Amniotic stem cell (primary cell): ENCODE measurements at regions not wholly inside any gene's neighbourhood (a gene's known extent, or its start where the extent isn't known, plus 50 kb on each side); places are given as distances from the start of the nearest gene placed in this dataset.

Experiments used
- DNase-seq: peaks from one replicate; lab custom pipeline; 2025; lab: John Stamatoyannopoulos, UW

- no peak for DNase-seq
Observed at GRCh38 chr9:108188976-108189375, 666.8 kb downstream of the ACTL7B start.

DNA sequence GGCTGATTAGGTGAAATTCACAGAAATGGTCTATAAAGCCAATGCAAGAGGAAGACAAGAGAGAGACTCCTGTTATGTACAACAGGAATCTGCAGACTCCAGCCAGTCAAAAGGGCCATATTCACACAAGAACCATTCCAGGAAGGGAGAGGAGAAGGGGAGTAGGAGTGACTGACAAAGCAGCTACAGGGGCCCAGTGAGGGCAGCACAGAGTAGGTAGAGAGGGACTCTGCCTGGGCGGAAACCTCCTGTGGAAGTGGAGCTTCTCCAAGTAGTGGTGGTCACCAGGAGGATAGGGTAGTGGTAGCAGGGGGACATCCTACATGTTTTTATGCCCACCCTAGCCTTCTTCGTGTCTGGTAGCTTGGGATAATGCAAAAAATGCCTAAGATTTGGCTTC lies 667.3 kb downstream of the ACTL7B start:
- DNase-seq: no peak

DNA sequence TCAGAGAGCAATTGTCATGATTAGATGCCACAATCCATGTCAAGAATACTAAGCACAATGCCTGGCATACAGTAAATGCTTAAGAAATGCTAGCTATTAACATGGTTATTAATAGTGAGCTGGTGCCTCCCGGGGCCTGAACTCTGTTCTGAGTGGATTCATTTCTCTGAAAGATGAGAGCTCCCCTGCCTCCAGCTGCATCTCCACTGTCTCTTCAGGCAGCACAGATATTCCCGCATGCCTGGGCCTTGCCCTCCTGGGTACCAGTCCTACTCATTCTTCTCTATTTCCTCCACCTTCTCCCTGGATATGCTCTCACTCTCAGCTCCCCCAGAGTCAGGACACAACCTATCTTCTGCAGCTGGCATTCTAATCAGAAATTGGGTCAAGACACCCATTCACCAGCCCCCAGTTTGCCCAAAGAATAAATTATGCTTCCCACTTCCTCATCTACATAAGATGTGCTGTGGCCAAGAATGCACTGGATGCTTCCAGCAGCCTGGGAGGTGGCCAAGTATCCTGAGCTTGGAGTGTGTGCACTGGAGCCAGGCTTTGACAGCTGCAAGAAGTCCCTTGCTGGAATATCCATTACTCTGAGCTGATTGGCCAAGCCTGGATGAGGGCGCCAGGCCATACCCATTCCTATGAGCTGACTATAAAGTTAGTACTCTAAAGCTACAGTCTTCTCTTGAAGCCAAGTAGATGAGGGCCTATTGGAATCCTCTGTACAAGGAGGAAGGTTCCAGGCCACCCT lies 669.0 kb downstream of the ACTL7B start:
- DNase-seq: no peak

DNA sequence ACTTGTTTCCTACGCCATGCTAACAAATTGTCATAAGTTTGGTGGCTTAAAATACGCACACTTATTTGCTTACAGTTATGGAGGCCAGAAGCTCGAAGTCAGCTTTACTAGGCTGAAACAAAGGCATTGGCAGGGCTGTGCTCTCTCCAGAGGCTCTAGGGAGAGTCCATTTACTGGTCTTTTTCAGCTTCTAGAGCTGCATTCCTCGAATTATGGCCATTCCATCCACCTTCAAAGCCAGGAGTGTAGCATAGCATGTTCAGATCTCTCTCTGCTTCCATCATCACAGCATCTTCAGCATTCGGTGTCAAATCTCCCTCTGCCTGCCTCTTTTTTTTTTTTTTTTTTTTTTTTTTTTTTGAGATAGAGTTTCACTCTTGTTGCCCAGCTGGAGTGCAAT lies 670.2 kb downstream of the ACTL7B start:
- DNase-seq: no peak

DNA sequence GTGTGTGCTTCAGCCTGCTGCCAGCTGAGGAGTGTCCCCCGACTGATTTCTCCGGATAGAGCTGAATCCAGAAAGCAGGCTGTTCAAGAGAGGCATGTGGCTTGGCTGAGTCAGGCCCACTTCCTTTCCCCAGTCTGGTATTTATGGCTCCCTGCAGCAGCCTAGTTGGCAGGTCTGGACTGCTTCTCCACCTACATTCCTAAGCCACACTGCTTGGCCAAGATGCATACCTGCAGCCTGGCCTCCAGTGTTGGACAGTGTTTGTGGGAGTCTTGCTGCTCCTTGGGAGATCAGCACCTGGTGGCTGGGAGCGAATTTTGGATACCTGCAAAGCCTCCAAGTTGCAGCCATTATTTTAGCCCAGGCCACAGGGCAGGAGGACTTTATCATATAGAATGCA lies 670.8 kb downstream of the ACTL7B start:
- DNase-seq: no peak

DNA sequence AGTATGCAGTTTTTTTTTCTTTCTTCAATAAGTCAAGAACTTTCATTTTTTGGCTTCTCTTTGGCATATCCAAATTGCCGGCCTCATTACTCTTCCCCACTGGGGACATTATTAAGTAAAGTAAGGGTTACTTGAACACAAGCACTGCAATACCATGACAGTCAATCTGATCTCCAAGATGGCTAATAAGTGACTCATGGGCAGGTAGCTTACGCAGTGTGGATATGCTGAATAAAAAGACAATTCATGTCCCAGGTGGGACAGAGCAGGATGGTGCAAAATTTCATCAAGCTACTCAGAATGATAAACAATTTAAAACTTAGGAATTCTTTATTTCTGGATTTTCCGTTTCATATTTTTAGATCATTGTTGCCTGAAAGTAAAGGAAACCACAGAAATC lies 671.8 kb downstream of the ACTL7B start:
- no peak for DNase-seq

GRCh38 chr9:108182950-108183381 lies 672.8 kb downstream of the ACTL7B start:
- DNase-seq: no peak

DNA sequence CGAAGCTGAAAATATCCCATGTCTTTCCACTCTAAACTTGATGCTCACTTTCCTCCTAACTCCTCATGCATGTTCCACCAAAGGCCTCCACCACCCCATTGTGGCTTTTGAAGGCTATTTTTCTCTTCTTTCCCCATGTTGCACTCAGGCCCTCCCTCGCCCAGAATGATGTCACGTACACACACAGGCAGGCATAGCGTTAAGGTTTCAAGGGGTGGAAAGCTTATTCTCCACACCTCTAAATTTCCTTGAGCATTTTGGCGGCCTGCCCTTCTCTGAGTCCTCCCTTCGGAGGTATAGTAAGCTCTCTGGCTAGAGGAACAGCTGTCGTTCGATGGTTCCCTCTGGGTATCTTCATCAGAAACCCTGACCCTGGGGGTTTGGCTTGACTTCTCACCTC lies 673.5 kb downstream of the ACTL7B start:
- DNase-seq: no peak

- DNase-seq: no peak
Observed at GRCh38 chr9:108181441-108181840, 674.3 kb downstream of the ACTL7B start.

DNA sequence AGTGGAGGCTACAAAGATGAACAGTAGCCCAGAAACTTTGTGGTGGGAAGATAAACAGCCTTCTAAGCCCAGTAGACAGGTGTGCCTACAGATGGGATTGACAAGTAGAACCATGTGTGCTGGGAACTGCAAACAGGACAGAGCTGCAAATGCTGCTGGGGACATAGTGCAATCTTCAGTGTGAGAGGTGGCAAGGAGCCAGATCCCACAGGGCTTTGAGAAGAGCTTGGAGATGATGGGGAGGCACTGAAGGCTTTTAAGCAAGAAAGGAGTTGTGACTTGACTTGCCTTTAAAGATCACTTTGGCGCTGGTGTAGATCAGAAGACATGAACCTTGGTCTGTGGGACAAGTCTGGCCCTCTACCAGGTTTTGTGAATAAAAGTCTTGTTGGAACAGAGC lies 675.2 kb downstream of the ACTL7B start:
- DNase-seq: no peak

GRCh38 chr9:108178318-108178717 lies 677.5 kb downstream of the ACTL7B start:
- DNase-seq: no peak

GRCh38 chr9:108168236-108168850 lies 678.8 kb upstream of the KLF4 start:
- DNase-seq: peak; percentile 48

GRCh38 chr9:108167136-108167900 lies 677.7 kb upstream of the KLF4 start:
- no peak for DNase-seq

DNA sequence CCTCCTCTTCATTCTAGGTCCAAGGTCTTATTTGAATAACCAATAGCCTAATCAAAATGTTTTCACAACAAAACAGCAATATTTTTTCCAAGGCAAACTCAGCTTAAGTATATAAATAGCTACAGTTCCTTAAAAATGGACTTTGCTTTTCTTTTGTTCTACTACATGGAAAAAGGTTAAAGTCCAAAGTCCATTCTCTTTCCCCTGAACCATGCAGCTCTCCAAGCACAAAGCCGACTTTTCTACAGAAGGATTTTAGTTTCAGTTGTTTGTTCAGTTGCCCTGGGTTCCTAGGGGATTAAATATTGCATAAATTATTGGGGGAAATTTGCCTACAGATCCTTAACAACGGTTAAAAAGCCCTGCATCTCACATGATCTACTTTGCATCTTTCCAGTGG lies 677.0 kb upstream of the KLF4 start:
- DNase-seq: no peak

- no peak for DNase-seq
Observed at GRCh38 chr9:108163321-108164005, 673.9 kb upstream of the KLF4 start.

DNA sequence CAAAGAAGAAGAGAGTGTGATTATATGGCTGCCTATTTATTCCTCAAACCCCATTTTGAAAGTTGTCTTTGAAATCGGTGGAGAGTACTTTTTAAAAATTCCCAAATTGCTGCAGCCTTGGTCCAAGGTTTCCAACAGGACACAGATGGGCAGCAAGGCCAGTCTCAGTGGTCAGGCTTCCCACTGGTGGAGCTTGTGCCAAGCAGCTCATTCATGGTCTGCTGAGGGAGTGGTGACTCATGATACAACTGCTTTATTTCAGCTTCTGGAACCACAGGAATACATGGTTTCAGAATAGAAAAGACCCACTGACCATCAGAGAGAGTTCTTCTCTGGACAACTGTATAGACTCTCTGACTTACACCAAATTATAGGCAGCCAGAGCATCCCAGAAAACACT lies 673.1 kb upstream of the KLF4 start:
- peak; percentile 23 for DNase-seq

GRCh38 chr9:108161503-108161902 lies 671.9 kb upstream of the KLF4 start:
- DNase-seq: no peak

DNA sequence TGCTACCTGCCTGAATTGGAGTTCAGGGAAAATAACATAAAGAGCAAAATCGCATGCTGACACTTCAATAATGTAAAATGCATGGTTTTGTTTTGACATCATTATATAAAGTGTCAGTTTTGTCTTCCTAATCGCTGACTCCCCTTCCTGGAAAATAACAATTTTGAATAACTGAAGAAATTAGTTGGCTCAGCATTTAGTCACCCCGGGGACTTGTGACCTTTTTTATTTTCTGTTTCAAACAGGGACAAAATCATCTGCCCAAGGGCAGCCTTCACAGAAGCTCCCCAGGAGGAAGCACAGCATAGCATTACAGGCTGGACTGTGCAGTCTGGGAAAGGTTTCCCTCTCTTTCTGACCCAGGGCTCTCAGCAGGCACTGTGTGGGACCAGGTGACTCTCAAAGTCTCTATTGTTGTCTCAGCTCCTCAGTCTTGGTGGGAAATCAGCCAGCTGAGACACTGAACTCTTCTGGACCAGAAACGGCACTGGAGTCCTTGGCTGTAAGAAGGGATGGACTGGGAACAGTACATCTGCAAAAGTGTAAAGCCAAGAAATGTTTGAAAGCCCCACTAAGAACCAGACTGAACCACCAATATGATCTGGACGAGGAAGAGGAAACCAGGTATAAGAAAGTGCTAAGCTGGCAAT lies 671.3 kb upstream of the KLF4 start:
- DNase-seq: no peak

GRCh38 chr9:108160039-108160438 lies 670.5 kb upstream of the KLF4 start:
- DNase-seq: no peak

DNA sequence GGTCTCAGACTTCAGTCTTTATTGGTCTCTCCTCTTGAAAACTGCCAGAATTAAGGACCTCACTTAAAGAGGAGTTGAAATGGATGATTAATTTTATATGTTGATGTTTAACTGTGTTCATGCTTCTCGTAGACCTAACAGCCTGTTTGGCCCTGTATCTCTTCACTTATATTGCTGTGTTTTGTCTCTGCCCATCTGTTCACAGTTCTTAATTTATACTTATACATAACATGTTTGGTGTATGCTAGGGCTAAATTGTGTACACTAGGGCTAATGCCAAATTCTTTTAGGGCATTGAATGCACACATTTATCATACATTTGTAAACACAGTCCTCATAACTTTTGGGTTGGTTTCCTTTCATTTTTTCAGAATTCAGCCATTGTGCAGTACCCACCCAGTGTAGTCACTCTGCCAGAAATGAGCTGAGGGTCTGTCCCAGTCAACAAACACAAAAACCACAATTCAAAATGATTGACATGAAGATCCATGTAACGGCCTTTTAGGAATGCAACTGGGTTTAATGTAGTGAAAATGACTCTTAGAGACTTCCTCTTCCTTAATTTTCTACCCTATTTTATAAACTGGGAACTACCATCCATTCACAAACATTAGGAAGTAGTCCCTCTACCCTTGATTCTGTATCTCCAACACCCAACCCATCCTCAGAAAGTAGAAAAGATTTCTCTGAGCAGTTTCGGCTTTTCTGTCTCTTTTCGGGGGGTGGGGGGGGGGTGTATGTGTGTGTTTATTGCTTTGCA lies 668.8 kb upstream of the KLF4 start:
- no peak for DNase-seq

DNA sequence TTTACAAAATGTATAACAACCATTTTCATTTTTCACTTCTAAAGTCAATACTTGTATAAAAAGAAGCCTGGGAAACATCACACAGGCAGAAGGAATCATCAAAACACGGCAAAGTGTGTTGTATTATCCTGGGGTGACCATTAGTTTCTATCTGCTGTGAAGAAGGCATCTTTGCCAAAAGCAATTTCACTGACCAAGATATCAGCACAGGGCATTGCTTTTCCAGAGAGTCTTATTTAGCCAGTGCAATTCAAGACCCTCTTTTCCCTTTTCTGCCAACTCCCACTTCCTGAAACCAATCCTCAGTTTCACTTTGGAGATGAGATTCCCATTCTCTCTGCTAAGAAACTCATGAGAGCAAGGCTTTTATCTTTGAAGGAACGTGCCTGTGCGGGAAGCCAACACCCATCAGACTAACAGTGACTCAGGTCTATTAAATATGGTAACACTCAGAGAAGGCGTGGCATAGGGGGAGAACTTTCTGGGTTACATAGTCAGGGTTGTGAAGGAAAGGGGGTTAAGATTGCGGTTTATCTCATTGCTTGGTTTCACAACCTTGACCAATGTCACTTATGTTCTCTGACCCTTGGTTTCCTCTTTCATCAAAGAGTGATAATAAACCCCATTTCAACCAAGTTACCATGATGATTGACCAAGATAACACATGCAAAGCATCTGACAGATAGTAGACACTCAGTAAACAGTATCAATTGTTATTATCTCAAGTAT lies 666.9 kb upstream of the KLF4 start:
- no peak for DNase-seq
